A204.1 (cell line): ENCODE measurements at regions not wholly inside any gene's neighbourhood (a gene's known extent, or its start where the extent isn't known, plus 50 kb on each side); places are given as distances from the start of the nearest gene placed in this dataset.

Experiments used
- FAIRE-seq: peaks from 2 replicates; lab custom pipeline; 2012; peaks lifted over from hg19 to GRCh38; lab: Jason Lieb, UNC

- no peak for FAIRE-seq
Measured at GRCh38 chr1:244196571-244197285, 145.6 kb downstream of the ZBTB18 start.

GRCh38 chr1:244197851-244198375 is 146.8 kb downstream of the ZBTB18 start:
- no peak for FAIRE-seq

GRCh38 chr1:244199902-244200301 is 148.8 kb downstream of the ZBTB18 start:
- no peak for FAIRE-seq

- no peak for FAIRE-seq
Measured at GRCh38 chr1:244200596-244200995, 149.5 kb downstream of the ZBTB18 start.

GRCh38 chr1:244201750-244202149 is 150.7 kb downstream of the ZBTB18 start:
- no peak for FAIRE-seq

- FAIRE-seq: no peak
Measured at GRCh38 chr1:244204004-244204403, 152.9 kb downstream of the ZBTB18 start.

- no peak for FAIRE-seq
Measured at GRCh38 chr1:244205171-244205570, 154.1 kb downstream of the ZBTB18 start.

- FAIRE-seq: no peak
Measured at GRCh38 chr1:244205906-244206305, 154.8 kb downstream of the ZBTB18 start.

- FAIRE-seq: no peak
Measured at GRCh38 chr1:244207042-244207934, 156.2 kb downstream of the ZBTB18 start.

GRCh38 chr1:244207935-244208244 is 156.8 kb downstream of the ZBTB18 start:
- FAIRE-seq: no peak

GRCh38 chr1:244209955-244210354 is 158.9 kb downstream of the ZBTB18 start:
- no peak for FAIRE-seq

GRCh38 chr1:244210884-244211558 is 159.9 kb downstream of the ZBTB18 start:
- no peak for FAIRE-seq

GRCh38 chr1:244211559-244211944 is 160.5 kb downstream of the ZBTB18 start:
- no peak for FAIRE-seq

- FAIRE-seq: no peak
Measured at GRCh38 chr1:244212219-244212618, 161.1 kb downstream of the ZBTB18 start.

- FAIRE-seq: no peak
Measured at GRCh38 chr1:244212797-244213475, 161.9 kb downstream of the ZBTB18 start.

- FAIRE-seq: no peak
Measured at GRCh38 chr1:244214009-244214967, 163.2 kb downstream of the ZBTB18 start.

- no peak for FAIRE-seq
Measured at GRCh38 chr1:244216836-244217235, 165.8 kb downstream of the ZBTB18 start.

GRCh38 chr1:244217711-244218110 is 166.6 kb downstream of the ZBTB18 start:
- FAIRE-seq: no peak

- FAIRE-seq: no peak
Measured at GRCh38 chr1:244218220-244218619, 167.1 kb downstream of the ZBTB18 start.

GRCh38 chr1:244219149-244219548 is 168.1 kb downstream of the ZBTB18 start:
- FAIRE-seq: no peak

GRCh38 chr1:244219802-244220201 is 168.7 kb downstream of the ZBTB18 start:
- no peak for FAIRE-seq
